Activated CD8-positive, alpha-beta T cell treated with anti-CD3 and anti-CD28 coated beads, Interleukin-2, amount 10 ng/mL, durations not matched to agents 7 days and 5 days (primary cell): ENCODE measurements at regions not wholly inside any gene's neighbourhood (a gene's known extent, or its start where the extent isn't known, plus 50 kb on each side); places are given as distances from the start of the nearest gene placed in this dataset.
"Not testable (repeated sequence)": the region's sequence is repeated elsewhere in the genome, so short reads cannot be mapped to it uniquely, and the experiment has no call there.

Source experiments
- ATAC-seq: fragments of 150-1000 bp; cut with Tn5 transposase; one replicate; pipeline ENCODE4 v1.10.0; 2021; ENCODE audit warnings: moderate library complexity
- CTCF ChIA-PET: fragments of 350-600 bp; sonication (Branson Sonifier 250); formaldehyde crosslinking; loops from one replicate; lab custom pipeline; 2021; ENCODE audit warnings: antibody characterized with exemption; lab: Charles Lee
- POLR2A ChIA-PET: fragments of 350-600 bp; sonication (Branson Sonifier 250); formaldehyde crosslinking; loops from one replicate; lab custom pipeline; 2021; ENCODE audit warnings: antibody characterized with exemption; lab: Charles Lee
- DNase-seq: peaks from one replicate; pipeline ENCODE4 v3.0.0-alpha.2; 2020
- H3K27ac Mint-ChIP-seq: one replicate; pipeline ENCODE4 v1.8.0; 2021; ENCODE audit warnings: mild to moderate bottlenecking, mixed read lengths
- H3K27me3 Mint-ChIP-seq: one replicate; pipeline ENCODE4 v1.8.0; 2021; ENCODE audit warnings: low read depth, mixed read lengths
- H3K36me3 Mint-ChIP-seq: one replicate; pipeline ENCODE4 v1.8.0; 2021; ENCODE audit warnings: low read depth, mixed read lengths
- H3K4me1 Mint-ChIP-seq: one replicate; pipeline ENCODE4 v1.8.0; 2021; ENCODE audit warnings: low read depth, mixed read lengths
- H3K4me3 Mint-ChIP-seq: one replicate; pipeline ENCODE4 v1.8.0; 2021; ENCODE audit warnings: mild to moderate bottlenecking, mixed read lengths
- H3K9me3 Mint-ChIP-seq: one replicate; pipeline ENCODE4 v1.8.0; 2022; ENCODE audit warnings: mixed read lengths; ENCODE audit not compliant: insufficient read depth

DNA sequence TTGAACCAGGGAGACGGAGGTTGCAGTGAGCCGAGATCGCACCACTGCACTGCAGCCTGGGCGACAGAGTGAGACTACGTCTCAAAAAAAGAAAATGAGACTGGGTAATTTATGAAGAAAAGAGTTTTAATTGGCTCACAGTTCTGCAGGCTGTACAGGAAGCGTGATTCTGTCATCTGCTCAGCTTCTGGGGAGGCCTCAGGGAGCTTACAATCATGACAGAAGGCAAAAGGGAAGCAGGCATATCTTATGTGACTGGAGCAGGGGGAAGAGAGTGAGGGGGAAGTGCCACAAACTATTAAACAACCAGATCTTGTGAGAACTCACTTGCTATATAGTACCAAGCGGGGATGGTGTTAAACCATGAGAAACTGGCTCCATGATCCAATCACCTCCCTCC is 1476.2 kb upstream of the DEFB115 start:
- H3K4me3 Mint-ChIP-seq, CTCF ChIA-PET, DNase-seq, ATAC-seq, H3K4me1 Mint-ChIP-seq, H3K36me3 Mint-ChIP-seq, H3K27ac Mint-ChIP-seq, POLR2A ChIA-PET, H3K27me3 Mint-ChIP-seq: not testable (repeated sequence)
- peaks cover 27% of the 10 kb centered on the region for H3K9me3 Mint-ChIP-seq

DNA sequence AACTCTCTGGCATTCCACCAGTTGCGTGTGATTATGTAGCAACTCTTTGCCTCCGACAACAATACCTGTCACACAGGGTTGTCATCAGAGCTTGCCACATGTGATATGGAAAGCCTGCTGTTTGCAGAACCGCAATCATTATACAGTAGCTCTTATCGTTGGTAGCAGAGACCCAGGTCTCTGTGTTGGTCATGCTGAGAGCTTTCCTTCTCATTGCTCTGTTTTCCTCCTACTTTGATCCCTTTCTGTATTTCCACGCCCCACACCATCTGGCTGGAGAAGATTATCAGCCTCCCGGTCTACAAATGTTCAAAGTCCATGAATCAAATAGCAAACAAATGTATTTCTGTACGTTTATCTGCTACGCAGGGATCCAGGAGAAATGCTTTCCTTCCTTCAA is 1475.6 kb upstream of the DEFB115 start:
- H3K27me3 Mint-ChIP-seq, POLR2A ChIA-PET, CTCF ChIA-PET: not testable (repeated sequence)

DNA sequence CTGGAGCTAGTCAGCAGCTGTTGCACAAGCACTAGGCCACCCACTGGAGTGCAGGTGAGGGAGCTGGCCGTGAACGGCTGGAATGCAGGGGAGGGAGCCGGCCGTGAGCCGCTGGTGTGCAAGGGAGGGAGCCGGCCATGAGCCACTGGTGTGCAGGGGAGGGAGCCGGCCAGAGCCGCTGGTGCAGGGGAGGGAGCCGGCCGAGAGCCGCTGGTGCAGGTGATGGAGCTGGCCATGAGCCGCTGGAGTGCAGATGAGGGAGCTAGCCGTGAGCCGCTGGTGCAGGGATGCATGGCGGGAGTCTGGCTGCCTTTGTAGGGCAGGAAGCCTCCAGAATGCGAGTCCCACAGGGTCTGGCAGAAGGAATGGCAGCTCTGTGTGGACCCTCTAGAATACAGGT is 1470.0 kb upstream of the DEFB115 start:
- DNase-seq, H3K27ac Mint-ChIP-seq, CTCF ChIA-PET, H3K27me3 Mint-ChIP-seq, H3K36me3 Mint-ChIP-seq, H3K4me1 Mint-ChIP-seq, POLR2A ChIA-PET, H3K4me3 Mint-ChIP-seq, ATAC-seq: not testable (repeated sequence)
- H3K9me3 Mint-ChIP-seq = peaks cover 23% of the 10 kb centered on the region

More for the DNA sequence above, 1475.6 kb upstream of the DEFB115 start:
- not testable (repeated sequence) for ATAC-seq, H3K4me3 Mint-ChIP-seq, H3K27ac Mint-ChIP-seq, H3K4me1 Mint-ChIP-seq, DNase-seq, H3K36me3 Mint-ChIP-seq
- peaks cover 30% of the 10 kb centered on the region for H3K9me3 Mint-ChIP-seq

DNA sequence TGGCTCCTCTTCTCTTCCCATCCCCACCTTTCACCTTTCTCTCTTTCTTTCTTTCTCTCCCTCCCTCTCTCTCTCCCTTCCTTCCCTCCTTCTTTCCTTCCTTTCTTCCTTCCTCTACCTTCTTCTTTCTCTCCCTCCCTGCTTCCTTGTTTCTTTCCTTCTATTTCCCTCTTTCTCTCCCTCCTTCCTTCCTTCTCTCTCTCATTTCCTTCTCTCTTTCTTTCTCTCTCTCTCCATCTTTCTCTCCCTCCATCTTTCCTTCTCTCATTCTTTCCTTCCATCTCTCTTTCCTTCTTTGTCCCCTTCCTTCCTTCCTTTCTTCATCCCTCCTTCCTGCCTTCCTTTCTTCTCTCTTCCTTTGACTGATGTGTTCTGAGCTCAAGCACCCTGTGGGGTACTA is 1467.0 kb upstream of the DEFB115 start:
- ChIA-PET POLR2A (no interaction called here), CTCF (no interaction called here)
- Mint-ChIP-seq H3K27ac (no peak overlapping the region), H3K4me1 (no peaks in the 10 kb centered on the region), H3K27me3 (no peaks in the 10 kb centered on the region), H3K9me3 (peaks cover 21% of the 10 kb centered on the region), H3K36me3 (no peaks in the 10 kb centered on the region), H3K4me3 (no peak overlapping the region)
- DNase-seq = no peak
- no peak for ATAC-seq

DNA sequence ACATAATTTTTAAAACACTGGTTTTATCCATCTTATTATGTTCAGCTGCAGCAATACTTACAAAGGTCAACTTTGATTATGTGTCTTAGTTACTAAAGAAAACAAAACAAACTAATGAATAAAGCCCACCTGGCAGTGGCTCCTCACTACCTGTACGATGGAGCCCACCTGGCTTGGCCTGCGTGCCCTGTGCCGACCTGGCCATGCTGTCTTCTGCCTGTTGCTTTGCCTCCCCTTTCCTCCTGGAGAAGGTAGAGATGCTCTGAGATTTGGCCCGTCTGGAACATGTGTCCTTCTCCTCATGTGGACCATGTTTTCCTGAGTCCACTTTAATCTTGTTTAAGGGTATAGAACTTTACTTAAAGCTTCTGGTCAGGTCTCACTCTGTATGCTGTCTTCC is 1426.0 kb upstream of the DEFB115 start:
- H3K27me3 Mint-ChIP-seq, ATAC-seq, H3K36me3 Mint-ChIP-seq, H3K4me3 Mint-ChIP-seq, CTCF ChIA-PET, DNase-seq, POLR2A ChIA-PET, H3K4me1 Mint-ChIP-seq, H3K27ac Mint-ChIP-seq: not testable (repeated sequence)
- peaks cover 34% of the 10 kb centered on the region for H3K9me3 Mint-ChIP-seq

DNA sequence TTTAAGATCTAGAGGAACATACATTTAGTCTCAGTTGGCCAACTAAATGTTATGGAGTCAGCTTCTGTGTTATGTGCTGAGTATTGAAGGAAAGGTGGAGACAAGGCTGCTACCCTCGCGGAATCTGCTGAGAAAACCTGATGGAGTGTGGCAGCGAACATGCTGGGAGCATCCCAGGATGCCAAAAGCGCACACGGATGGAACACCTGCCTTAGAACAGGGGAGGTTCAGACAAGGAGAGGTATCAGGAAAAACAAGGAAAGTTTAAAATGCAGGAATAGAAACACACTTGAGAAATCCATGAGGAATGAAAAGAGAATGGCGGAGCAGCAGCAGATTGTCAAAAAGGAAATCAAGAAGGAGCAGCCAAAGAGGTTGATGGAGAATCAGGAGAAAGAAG is 1389.5 kb upstream of the DEFB115 start:
- H3K4me1 Mint-ChIP-seq, H3K4me3 Mint-ChIP-seq, CTCF ChIA-PET, DNase-seq, H3K27me3 Mint-ChIP-seq, ATAC-seq, H3K27ac Mint-ChIP-seq, H3K36me3 Mint-ChIP-seq, POLR2A ChIA-PET: not testable (repeated sequence)
- H3K9me3 Mint-ChIP-seq = peaks cover 31% of the 10 kb centered on the region

DNA sequence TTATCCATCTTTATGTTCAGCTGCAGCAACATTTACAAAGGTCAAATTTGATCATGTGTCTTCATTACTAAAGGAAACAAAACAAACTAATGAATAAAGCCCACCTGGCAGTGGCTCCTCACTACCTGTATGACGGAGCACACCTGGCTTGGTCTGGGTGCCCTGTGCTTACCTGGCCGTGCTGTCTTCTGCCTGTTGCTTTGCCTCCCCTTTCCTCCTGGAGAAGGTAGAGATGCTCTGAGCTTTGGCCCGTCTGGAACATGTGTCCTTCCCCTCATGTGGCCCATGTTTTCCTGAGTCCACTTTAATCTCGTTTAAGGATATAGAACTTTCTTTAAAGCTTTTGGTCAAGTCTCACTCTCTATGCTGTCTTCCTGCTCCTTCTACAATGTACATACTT is 1388.8 kb upstream of the DEFB115 start:
- H3K36me3 Mint-ChIP-seq, CTCF ChIA-PET, H3K27me3 Mint-ChIP-seq, DNase-seq, H3K27ac Mint-ChIP-seq, H3K4me1 Mint-ChIP-seq, ATAC-seq, H3K4me3 Mint-ChIP-seq, POLR2A ChIA-PET: not testable (repeated sequence)
- H3K9me3 Mint-ChIP-seq = peaks cover 31% of the 10 kb centered on the region

DNA sequence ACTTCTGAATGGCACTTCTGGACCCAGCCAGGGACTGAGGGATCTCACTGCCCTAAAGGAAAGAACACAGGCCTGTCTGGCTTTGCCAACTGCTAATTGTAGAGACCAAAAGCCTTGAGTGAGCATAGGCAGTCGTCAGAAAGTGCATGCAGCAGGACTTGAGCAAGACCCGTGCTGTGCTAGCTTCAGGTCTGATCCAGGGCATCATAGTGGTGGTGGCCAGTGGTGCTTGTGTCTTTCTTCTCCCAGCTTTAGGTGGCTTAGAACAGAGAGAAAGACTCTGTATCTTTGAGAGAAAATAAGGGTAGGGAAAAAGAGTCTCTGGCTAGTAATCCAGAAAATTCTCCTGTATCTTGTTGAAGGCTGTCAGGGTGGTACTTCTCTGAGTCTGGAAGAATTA is 1385.6 kb upstream of the DEFB115 start:
- H3K9me3 Mint-ChIP-seq = peaks cover 42% of the 10 kb centered on the region
- H3K4me1 Mint-ChIP-seq, POLR2A ChIA-PET, H3K36me3 Mint-ChIP-seq, H3K27me3 Mint-ChIP-seq, H3K27ac Mint-ChIP-seq, ATAC-seq, DNase-seq, H3K4me3 Mint-ChIP-seq, CTCF ChIA-PET: not testable (repeated sequence)

DNA sequence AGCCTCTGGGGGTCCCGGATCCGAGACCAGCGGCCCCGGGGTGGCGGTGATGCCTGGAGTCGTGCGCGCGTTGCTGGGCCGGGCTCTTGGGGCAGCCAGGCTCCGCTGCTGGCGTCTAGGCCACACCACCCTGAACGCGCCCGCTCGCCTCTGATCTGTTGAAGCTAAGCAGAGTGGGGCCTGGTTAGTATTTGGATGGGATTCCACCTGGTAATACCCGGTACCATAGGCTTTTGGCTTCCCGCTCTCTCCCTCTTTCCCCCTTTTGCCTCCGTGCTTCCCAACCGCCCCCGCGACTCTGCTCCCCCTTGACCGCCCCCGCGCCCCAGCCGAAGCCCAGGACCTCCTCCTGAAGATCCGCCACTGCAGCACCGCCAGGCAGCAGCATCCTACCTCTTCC is 1383.5 kb upstream of the DEFB115 start:
- POLR2A ChIA-PET = no interaction called here
- no peak overlapping the region for H3K27ac Mint-ChIP-seq
- ATAC-seq (no peak), DNase-seq (peak; percentile 48)
- H3K4me1 Mint-ChIP-seq = no peaks in the 10 kb centered on the region
- CTCF ChIA-PET = no interaction called here
- H3K36me3 Mint-ChIP-seq = peaks cover 15% of the 10 kb centered on the region
- H3K27me3 Mint-ChIP-seq = no peaks in the 10 kb centered on the region
- H3K9me3 Mint-ChIP-seq = peaks cover 51% of the 10 kb centered on the region
- no peak overlapping the region for H3K4me3 Mint-ChIP-seq

DNA sequence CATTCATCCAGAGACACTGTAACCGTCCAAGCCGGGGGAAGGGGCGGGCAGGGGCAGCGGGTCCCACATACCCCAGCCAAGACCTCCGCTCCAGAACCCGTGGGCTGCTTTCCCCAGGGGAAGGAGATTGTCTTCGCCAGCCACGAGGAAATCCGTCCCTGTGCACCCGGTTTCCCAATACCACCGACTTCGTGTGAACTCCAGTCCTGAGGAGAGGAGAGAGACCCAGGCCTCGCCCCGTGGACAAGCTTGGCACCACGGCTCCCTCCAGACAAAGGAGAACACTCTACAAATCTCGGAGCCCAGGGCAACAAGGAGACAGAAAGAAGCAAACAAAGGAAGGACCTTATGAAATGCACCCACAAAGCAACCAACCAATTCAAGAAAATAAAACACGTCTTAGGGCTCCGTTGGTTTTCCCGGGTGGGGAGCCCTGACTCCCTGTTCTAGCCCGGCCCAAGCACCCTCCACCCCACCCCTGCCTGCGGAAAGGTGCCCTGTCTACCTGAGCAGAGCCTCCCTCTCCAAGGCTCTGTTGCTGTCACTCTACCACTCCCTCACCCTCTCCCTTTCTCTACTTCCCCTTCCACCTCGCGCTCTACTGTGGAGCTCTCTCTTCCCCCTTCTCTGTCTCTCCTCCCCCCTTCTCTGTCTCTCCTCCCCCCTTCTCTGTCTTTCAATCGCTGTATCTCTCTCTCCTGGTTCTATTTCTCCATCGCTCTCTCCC is 1382.8 kb upstream of the DEFB115 start:
- POLR2A ChIA-PET = no interaction called here
- Mint-ChIP-seq H3K4me3 (no peak overlapping the region), H3K9me3 (peaks cover 48% of the 10 kb centered on the region), H3K27me3 (no peaks in the 10 kb centered on the region), H3K27ac (no peak overlapping the region), H3K36me3 (peaks cover 17% of the 10 kb centered on the region), H3K4me1 (no peaks in the 10 kb centered on the region)
- CTCF ChIA-PET = no interaction called here
- DNase-seq = no peak
- no peak for ATAC-seq

DNA sequence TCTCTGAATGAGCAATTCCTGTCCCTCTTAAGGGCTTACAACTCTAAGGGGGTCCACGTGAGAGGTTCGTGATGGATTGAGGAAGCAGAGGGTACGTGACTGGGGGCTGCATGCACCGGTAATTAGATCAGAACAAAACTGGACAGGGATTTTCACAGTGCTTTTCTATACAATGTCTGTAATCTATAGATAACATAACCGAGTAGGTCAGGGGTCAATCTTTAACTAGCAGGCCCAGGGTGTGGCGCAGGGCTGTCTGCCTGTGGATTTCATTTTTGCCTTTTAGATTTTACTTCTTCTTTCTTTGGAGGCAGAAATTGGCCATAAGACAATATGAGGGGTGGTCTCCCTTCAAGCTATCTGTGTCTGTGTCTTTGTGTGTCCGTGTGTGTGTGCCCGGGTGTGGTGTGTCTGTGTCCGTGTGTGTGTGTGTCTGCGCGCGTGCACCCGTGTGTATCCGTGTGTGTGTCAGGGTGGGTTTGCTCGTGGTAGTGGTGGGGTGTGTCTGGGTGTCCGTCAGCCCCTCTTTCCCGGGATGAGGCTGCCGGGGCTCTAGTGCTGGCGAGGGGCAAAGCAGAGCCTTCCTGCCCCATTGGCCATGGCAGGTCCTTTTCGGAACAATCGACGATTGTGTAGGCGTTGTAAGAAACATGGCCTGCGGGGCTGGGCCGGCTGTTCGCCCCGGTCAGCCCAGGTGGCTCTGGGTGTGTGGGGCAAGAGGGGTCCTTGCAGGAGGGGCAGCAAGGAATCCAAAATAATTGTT is 1382.0 kb upstream of the DEFB115 start:
- POLR2A ChIA-PET = not testable (repeated sequence)

DNA sequence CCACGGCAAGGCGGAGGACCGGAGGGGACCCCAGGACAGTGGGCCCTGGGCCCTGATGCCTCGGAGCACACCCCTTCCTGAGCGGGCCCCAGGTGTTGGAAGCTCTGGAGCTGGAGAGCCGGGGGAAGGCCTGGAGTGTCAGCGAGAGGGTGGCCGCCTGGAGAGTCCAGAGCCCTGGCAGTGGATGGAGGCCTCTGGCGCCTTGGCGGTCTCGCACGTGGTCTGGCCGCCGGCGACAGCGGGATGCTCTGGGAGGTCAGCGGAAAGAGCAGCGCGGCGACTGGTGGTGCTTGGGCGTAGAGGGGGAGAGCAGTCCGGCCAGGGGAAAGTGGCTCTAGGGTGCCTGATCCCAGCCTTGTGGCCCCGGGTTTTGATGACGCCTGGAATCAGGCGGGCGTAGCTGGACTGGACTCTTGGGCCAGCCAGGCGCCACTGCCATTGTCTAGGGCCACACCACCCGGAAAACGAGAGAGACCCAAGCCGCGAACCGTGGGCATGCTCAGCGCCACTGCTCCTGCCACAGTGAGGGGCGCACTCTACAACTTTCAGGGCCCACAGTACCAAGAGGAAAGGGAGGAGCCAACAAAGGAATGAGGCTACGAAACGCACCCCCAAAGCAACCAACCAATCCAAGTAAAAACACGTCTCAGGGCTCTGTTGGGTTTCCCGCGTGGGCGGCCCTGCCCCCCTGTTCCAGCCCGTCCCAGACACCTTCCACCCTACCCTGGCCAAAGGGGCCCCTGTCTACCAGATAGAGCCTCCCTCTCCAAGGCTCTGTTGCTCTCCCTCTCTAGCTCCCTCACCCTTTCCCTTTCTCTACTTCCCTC is 1381.2 kb upstream of the DEFB115 start:
- peaks cover 17% of the 10 kb centered on the region for H3K36me3 Mint-ChIP-seq
- peaks cover 52% of the 10 kb centered on the region for H3K9me3 Mint-ChIP-seq
- H3K4me3 Mint-ChIP-seq, DNase-seq, POLR2A ChIA-PET, H3K27ac Mint-ChIP-seq, ATAC-seq, H3K4me1 Mint-ChIP-seq, H3K27me3 Mint-ChIP-seq, CTCF ChIA-PET: not testable (repeated sequence)

More for the DNA sequence above, 1382.0 kb upstream of the DEFB115 start:
- H3K27me3 Mint-ChIP-seq, CTCF ChIA-PET, H3K27ac Mint-ChIP-seq, ATAC-seq, H3K4me1 Mint-ChIP-seq, DNase-seq, H3K4me3 Mint-ChIP-seq: not testable (repeated sequence)
- Mint-ChIP-seq H3K9me3 (peaks cover 49% of the 10 kb centered on the region), H3K36me3 (peaks cover 17% of the 10 kb centered on the region)
